HG02943 (cell line): ENCODE measurements at regions not wholly inside any gene's neighbourhood (a gene's known extent, or its start where the extent isn't known, plus 50 kb on each side); places are given as distances from the start of the nearest gene placed in this dataset.

Experiments
- ATAC-seq: cut with Tn5 transposase; IDR thresholded peaks from one replicate; pipeline ENCODE4 v1.9.1; 2021; ENCODE audit warnings: mild to moderate bottlenecking, low read depth, moderate library complexity; ENCODE audit not compliant: unreplicated experiment

DNA sequence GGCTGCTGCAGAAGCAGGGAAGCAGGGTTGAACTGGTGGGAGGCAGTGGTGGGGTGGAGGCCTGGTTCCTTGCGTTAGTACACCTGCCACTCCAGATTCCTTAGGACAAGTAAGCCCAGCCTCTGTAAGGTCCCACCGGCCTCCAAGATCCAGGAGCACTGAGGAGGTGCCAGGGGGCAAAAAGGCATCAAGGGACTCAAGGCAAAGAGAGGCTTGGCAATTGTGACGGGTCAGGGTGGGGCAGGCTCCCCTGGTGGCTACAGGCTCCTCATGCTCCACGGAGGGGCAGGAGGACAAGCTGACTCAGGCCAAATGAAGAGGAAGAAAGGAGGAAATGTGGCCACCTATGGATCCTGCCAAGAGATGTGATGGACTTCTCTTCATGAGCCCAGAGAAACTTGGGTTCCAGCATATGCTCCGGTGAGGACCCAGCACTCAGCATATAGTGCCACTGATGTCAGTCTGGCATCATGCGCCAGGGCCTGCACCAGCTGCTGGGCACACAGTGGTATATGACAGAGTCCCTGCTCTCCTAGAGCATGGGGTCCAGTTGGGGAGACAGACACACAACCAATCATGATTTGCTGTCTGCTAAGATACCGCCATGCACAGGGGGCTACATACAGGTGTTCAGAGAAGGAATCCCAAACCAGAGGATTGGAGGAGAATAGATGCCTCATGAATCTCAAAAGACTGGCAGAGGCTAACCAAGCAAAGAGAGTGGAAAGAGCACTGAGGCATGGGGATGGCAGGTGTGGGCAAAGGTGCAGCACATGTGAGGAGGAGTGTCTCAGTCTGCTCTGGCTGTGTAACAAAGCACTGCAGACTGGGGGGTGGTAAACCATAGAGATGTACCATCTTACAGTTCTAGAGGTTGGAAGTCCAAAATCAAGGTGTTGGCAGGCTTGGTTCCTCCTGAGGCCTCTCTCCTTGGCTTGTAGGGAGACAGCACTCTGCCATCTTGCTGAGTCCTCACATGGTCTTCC, 249.7 kb downstream of the RHOU start:
- no peak for ATAC-seq

DNA sequence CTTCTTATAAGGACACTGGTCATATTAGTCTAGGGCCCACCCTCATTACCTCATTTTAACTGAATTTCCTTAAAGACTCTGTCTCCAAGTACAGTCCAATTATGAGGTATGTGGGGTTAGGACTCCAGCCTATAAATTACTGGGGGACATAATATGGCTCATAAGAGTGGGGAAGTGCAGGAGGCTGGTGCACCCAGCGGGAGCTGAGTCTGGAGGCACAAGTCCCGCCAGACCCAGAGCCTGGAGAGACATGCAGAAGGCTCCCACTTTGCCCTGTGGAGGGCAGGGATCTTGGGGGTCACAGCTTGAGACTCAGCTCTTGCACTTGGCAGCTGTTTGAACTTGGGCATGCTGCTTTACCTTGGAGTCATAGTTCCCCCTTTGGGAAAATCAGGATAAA, 250.4 kb downstream of the RHOU start:
- no peak for ATAC-seq

DNA sequence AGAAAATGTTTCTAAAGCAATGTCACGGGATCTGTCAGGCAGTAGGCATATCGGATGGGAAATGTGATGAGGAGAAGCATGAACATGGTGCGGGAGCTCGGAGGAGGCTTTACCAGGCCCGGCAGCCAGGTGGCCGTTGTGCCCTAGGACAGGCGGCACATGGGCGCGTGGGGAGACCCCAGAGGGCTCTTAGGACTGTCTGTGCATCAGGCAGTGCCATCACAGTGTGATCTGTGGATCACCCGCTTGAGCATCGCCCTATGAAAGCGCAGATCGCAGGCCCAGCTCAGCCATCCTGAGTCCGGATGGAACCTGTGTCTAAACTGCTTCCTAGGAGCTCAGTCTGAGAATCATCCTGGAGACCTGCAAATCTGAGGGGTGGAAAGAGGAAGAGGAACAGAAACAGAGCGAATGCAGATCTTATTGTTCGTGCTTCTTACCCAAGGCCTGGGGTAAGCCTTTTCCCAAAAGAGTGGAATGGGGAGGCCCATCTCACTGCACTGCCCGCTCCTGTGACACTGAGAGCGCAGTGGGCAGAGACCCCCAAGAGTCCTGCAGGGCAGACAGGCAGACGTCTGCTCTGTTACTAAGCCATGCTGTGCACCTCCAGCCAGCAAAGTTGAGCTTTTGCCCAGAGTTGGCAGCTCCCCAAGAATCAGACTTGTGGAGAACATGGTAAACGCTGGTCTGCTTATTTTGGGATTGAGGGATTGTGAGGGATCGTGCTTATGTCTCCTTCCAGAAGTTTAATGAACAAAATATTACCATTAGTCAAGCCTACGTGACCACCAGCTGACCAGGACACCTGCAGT, 251.0 kb downstream of the RHOU start:
- no peak for ATAC-seq

DNA sequence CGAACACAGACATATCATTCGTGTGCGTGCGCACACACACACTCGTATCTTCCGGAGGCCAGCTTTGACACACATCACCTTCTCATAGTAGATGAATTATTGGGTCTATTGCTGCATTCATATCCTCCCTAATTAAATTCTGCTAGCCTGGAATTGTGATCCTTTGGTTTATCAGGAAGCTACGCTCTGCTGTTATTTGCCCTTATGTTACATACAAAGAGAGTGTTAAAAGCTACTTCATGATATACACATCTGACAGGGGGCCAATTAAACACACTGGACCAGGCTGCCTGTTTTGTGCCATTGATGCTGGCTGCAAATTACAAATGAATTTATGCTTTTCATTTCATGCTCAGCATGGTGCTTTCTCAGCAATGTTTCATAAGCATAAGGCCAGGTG, 252.0 kb downstream of the RHOU start:
- no peak for ATAC-seq

DNA sequence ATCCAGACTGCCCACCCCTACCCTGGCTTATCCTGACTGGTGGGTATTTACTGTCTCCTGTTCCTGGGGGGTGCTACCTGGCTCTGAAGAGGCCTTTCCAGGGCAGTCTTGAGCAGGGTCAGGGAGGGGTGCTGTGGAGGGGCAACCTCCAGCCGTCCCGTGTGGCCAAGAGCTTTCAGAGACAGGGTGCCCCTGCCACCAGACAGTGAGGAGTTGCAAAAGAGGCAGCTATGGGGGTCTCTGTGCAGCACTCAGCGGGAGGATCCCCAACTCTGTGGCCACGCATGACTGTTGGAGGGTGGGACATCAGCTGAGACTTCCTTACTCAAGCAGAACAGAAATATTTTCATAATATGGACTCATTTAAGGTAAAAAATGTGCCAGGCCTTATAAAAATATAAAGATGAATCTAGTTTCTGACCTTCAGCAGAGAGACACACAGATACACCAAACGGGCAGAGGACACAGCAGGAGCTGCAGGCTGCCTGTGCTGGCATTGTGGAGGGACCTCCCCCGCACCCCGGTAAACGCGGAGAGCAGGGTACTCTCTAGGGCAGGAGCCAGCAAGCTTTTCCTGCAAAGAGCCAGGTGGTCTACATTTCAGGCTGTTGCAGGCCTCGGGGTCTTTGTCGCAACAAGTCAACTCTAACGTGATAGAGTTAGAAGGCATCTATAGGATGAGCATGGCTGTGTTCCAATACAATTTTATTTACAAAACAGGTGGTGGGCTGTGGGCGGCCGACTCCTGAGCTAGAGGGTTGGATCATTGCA, 252.6 kb downstream of the RHOU start:
- no peak for ATAC-seq

DNA sequence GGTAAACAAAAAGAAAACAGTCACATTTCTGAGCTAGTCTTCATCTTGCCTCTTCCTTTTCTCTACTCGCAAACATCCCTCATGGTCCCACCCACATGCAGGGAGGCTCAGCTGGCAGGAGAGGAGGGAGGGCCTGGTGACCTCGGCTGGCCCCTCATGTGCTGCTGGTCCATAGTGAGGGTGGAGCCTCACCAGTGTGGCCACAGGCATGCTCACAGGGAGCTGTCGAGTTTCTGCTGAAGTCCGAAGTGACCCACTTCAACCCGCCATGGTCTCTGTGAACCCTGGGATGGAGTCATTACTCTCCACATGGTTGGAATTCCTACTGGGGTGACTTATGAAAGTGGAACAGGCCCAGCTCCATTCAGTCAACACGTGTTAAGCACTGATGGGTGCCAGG, 253.4 kb downstream of the RHOU start:
- ATAC-seq = no peak

DNA sequence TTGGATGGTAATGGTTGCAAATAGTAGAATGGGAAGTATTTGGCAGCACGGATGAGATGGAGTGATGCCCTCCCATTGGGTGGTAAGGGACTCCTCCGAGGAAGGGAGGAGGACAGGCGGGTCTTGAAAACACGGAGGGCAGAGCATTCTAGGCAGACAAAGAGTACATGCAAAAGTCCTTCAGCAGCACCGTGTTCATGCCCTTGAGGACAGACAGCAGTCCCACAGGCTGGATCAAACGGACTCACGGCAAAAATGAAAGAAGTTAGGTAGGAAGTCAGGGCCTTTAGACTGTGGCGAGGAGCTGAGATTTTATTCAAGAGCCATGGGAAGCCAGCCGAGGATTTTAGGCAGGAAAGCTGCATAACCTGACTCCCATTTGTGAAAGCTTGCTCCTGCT, 253.9 kb downstream of the RHOU start:
- no peak for ATAC-seq

DNA sequence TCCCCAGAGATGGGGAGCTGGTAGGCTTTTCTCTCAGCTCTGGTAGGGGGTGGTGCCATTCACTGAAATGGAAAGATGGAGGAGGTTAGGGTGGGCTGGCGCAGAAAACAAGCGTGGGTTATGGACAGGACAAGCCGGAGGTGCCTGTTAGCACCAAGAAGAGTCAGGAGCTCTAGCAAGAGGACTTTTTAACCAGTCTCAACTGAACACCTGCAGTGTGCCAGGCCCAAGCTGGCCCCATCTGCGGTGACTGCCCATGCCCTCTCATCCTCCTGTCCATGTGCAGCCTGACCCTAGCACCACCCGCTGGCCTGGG, 254.4 kb downstream of the RHOU start:
- no peak for ATAC-seq

DNA sequence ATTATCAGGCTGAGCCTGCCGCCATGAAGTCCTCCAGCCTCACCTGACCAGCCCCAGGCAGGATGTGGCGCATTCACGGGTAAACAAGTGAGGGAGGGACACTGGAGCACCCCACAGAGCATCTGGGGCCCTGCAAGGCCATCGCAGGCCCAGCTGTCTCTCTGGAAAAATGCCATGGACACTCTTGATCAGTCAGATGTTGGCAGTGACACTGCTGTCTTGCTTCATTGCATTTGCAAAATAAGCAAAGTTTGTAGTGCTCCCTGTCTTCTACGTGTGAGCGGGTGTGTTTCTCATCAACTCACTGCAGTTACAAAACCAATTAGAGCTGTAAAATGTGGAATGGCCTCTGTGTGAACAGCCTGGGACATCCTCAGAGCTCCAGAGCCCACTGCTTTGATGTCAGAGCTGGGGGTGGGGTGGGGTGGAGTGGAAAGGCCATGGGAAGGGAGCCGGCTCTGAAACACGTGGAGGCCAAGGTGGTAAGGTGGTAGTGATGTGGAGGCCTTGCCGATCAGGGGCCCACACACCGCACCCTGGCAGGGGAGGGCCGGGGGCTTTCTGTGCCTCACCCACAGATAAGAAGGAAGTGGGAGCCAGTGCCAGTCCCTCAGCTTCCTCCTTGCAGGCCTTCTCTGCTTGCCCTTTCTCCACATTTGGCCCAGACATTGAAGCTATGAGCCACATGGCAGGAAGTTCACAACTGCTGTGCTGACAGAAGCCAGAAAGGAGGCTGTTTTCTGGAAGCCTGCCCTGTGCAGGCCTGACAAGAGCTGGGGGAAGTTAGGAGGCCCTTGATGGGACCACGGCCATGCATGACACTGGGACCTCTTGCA, 254.9 kb downstream of the RHOU start:
- no peak for ATAC-seq

DNA sequence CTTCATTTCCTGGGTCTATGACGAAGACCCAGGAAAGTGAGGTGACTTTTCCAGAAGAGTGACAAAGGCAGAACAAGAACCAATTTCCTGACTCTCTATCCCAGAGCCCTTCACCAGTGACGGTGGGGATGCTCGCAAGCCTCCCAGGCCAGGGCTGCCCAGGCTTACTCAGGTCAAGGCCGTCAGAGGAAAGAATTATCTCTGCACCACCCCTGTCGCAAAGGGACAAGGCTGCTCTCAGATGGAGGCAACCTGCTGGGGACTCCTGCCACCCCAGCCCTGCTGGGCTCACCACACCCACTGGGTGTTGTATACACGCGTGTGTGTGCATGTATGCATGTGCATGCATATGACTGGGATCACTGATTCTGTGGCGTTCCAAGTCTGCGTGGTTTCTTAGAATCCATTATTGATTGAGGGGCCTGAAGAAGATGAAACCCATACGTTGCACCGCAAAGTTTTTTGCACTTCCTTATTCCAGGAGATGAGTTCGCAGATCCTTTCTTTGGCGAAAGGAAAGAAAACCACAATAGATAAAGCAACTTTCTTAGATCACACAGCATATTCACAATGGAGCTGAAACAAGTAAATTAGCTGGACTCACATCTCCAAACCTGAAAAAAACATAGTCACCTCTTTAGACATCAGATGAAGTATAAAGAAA, 255.8 kb downstream of the RHOU start:
- ATAC-seq = no peak

DNA sequence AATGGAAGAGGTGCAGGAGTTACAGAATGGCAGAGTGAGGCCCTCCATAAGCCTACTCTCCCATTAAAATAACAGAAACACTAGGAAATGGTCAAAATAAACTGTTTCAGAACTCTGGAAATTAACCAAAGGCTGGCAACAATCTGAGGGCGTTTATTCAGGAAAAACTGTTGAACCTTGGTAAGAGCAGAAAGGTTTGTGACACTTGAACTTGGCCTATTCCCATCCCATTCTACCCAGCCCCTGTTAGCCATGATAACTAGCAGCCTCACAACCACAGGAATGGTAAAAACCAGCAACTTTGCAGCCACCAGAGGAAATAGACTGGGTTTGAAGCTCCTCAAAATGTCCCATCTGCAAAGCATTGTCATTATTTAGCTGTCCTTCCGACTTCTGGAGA, 256.8 kb downstream of the RHOU start:
- ATAC-seq = no peak

DNA sequence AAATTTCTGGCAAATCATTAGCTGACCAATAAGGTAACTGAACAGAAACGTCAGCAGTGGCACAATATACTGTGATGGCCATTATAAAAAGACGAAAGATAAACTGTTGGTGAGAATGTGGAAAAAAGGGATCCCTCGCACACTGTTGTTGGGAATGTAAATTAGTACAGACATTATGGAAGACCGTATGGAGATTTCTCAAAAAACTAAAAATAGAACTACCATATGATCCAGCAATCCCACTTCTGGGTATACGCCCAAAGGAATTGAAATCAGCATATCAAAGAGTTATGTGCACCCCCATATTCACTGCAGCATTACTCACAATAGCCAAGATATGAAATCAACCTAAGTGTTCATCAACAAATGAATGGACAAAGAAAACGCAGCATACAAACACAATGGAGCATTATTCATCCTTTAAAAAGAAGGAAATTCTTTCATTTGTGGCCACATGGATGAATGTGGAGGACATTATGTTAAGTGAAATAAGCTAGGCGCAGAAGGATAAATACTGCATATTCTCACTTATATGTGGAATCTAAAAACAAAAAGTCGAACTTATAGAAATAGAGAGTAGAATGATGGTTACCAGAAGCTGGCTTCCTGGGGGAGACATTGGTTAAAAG, 257.7 kb downstream of the RHOU start:
- ATAC-seq = no peak

DNA sequence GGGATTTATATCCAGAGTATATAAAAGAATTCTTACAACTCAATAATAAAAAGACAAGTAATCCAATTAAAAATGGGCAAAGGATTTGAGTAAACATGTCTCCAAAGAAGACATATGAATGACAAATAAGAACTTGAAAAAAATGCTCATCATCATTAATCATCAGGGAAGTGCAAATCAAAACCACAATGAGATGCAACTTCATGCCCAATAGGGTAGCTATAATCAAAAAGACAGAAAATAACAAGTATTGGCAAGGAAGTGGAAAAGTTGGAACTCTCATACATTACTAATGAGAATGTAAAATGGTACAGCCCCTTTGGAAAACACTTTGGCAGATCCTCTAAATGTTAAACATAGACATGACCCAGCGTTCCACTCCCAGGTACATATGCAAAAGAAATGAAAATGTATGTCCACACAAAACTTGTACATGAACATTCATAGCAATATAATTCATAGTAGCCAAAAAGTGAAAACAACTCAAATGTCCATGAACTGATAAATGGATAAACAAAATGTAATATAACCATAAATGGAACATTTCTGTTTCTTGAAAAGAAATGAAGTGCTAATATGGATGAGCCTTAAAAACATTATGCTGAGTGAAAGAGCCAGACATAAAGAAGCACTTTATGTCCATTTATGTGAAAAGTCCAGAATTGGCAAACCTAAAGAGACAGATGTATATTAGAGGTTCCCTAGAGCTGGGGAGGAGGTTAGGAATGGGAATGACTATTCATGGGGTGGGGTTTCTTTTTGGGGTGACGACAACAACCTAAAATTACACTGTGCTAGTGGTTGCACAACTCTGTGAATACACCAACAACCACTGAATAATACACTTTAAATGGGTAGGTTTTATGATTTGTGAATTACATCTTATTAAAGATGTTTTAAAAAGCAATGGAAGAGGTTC, 259.7 kb downstream of the RHOU start:
- ATAC-seq = no peak

DNA sequence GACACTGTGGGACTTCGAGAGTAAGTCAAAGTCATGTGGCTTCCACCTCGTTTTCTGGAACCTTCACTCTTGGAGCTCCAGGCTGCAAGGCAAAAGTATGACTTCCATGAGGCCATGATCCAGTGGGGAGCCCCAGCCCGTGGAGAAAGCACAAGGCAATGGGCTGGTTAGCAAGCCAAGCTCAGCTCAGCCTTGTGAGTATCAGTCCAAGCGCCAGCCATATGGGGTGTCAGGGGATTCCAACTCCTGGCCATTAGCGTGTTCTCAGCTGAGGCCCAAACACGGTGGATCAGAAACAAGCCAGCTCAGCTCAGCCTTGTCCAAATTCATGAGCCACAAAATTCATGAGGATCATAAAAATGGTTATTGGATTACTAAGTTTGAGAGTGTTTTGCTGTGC, 261.0 kb downstream of the RHOU start:
- no peak for ATAC-seq

DNA sequence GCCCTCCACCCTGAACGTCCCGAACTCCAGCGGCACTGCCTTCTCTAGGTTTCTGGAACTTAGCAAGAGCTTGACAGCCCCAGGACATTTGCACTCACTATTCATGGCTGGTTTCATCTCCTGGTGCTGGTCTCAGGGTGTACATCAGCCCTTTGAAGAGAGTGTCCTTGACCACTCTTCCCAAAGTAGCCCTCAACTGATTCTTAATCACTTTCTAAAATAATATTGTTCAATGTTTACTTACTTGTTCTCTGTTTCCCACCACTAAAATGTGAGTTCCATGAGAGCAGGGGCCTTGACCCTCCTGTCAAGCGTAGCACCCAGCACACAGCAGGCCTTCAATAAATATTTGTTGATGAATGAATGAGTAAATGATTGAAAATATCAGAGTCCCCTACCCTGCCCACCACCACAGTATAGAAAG, 262.5 kb downstream of the RHOU start:
- ATAC-seq = no peak

DNA sequence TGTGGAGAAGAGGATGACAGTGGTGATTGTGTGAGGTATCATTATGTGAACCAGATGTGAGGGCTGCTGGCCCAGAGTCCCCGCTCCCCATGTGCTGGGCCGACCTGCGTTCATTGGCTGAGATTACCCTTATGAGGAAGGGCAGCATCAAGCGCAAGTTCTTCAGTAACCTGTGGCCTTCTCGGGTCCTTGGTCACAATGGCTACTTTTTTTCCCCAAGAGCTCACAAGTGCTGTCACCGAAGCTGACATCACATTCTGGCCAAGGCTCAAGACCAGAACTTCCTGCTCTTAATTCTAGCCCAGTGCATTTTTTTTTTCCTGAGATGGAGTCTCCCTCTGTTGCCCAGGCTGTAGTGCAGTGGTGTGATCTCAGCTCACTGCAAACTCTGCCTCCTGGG, 262.9 kb downstream of the RHOU start:
- ATAC-seq = no peak

DNA sequence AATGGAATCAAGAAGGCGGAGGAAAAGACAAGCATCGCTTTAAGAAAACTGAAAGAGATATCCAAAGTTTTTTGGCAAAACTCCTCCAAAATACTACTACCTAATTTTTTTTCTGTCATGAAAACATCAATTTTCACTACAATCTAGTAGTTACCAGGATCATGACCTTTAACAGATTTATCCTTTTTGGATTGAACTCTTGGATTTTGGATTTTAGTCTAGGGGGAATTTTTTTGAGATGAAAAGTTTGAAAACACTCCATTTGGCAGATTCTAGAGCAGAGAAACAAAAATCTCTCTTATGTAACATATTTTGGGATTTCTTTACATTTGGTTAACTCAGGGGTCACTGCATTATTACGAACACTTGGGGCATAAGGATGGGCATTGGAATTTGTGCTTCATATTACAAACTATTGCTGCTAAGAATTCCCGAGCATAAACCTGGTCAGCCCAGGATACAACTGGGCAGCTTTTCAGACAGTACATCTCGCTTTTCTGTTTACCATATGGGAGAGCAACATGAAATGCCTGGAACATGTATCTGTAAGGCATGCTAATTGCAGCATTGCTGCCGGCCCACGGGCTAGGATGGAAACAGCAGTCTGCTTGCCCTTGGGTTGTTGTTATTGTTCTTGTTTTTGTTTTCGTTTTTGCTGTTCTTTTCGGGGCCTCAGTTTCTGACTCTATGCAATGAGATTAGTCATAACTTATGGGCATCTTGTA, 264.3 kb downstream of the RHOU start:
- ATAC-seq = no peak
